NCI-H2196 (cell line): ENCODE measurements at regions not wholly inside any gene's neighbourhood (a gene's known extent, or its start where the extent isn't known, plus 50 kb on each side); places are given as distances from the start of the nearest gene placed in this dataset.
"Not testable (repeated sequence)": the region's sequence is repeated elsewhere in the genome, so short reads cannot be mapped to it uniquely, and the experiment has no call there.

Experiments
- DNase-seq: peaks from one replicate; lab custom pipeline; 2025; ENCODE audit not compliant: unreplicated experiment; lab: John Stamatoyannopoulos, UW

- not testable (repeated sequence) for DNase-seq
These were observed 1495.9 kb upstream of the DDX18 start for GRCh38 chr2:116318551-116318950.

GRCh38 chr2:116319001-116319400 lies 1495.5 kb upstream of the DDX18 start:
- DNase-seq = no peak

DNA sequence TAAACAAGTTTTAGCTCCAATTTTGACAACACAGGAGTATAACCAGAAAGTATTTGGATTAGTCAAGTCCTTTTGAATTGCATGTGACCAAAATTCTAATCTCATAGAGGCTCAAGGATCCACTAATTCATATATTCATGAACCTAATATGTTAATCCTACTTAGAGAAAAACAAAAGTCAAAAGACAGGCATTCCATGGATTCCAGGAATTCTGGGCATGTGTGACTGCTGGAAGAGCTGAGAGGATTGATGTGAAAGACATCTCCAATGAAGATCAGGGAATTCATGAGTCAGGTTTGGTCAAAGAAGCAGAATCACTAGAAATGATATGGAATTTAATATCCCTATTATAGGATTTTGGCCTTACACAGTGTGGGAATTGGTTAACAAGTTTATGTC lies 1494.6 kb upstream of the DDX18 start:
- no peak for DNase-seq

DNA sequence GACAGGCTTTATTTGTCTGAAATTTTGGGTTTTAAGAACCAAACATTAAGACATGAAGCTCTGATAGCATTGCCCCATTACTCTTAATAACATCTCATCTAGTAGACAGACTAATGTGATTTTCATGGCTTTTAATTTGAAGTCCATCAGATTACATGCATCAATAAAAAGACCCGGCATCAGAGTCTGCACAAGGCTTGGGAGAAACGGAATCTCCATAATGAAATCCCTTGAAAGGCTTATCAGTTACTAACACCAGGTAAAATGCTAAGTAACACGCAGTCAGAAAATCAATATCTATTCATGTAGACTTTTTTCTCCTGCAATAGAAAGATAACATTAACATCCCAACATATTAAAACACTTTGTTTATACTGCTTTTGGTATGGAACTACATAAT lies 1485.2 kb upstream of the DDX18 start:
- no peak for DNase-seq

GRCh38 chr2:116340690-116341089 lies 1473.8 kb upstream of the DDX18 start:
- no peak for DNase-seq

- DNase-seq = no peak
These were observed 1448.3 kb upstream of the DDX18 start for GRCh38 chr2:116366212-116366611.

- DNase-seq = no peak
These were observed 1435.7 kb upstream of the DDX18 start for GRCh38 chr2:116378786-116379185.

DNA sequence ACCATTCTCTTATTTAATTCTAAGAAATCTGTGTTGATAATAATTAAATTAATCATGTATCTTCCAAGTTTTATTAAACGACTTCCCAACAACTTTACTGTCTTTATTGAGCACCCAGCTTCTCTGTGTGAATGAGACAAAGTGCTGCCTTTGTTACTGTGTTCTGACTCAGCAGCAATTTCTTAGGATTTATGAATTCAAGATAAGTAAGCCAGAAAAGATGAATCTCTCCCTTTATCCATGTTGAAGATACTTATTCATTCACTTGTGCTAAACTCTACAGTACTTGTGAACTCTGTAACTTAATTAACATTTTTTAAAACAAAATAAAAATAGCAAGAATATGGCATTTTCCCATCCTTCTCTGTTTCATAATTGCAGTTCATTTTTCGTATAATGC lies 1403.3 kb upstream of the DDX18 start:
- DNase-seq = no peak

DNA sequence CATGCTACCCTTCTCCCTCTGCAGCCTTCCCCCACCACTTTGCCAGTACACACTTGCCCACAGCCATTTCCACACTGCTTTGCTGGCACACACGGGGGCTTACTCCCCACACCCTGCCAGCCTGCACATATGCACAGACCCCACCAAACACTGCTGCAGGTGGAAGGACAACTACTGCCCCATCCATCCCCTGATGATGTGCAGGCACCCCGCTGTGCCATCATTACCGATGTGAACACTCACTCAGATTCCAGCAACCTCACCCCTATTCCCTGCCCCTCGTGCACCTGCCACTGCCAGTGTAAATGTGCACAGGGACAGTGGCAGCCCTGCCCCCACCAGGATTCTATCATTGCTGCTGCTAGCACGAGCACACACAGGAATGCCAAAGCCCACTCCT lies 1400.8 kb upstream of the DDX18 start:
- DNase-seq = no peak

DNA sequence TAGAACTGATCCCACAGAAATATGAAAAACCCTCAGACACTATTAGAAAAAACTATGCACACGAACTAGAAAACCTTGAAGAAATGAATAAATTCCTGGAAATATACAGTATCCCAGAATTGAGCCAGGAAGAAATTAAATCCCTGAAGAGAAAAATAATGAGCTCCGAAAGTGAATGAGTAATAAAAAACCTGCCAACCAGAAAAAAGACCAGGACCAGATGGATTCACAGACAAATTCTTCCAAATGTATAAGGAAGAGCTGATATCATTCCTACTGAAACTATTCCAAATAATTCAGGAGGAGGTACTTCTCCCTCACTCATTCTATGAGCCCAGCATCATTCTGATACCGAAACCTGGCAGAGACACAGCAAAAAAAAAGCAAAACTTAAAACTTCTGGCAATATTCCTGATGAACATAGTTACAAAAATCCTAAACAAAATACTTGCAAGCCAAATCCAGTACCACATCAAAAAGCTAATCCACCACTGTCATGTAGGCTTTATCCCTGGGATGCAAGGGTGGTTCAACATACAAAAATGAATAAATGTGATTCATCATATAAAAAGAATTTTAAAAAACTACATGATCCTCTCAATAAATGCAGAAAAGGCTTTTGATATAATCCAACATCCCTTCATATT lies 1397.6 kb upstream of the DDX18 start:
- DNase-seq = no peak

DNA sequence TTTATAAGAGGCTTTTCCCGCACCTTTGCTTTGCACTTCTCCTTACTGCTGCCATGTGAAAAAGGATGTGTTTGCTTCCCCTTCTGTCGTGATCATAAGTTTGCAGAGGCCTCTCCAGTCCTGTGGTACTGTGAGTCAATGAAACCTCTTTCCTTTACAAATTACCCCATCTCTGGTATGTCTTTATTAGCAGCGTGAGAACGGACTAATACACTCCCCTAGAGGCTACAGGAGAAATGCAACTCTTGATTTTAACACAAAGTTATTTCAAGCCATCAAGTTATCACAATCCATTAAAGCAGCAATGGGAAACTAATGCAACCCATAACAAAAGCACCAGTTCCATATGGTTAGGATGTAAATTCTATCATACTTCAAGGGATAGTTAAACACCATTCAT lies 1378.8 kb upstream of the DDX18 start:
- DNase-seq = no peak

DNA sequence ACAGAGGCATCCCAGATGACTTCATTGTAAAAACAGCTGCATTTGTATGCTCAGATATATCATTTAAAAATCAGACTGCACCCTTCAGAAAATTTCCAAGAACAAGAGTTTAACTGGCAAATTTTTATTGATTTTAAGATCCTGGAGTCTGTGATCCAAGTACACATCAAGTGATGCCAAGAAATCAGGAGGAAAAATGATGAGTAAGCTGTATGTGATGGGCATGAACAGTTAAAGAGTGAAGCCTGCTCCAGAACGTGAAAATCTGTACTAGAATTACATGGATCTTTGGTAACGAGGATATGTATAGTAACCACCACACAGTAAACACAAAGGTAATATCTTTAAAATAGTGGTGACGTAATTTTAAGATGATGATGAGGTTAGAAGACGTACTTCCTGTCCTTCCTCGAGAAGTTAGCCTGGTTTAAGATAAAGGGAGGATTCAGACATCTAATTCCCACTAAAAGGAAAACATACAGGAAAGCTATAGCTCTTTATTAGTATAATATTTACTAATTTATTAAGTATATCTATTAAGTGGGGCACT lies 1374.3 kb upstream of the DDX18 start:
- DNase-seq = no peak

GRCh38 chr2:116442418-116442817 lies 1372.1 kb upstream of the DDX18 start:
- no peak for DNase-seq

DNA sequence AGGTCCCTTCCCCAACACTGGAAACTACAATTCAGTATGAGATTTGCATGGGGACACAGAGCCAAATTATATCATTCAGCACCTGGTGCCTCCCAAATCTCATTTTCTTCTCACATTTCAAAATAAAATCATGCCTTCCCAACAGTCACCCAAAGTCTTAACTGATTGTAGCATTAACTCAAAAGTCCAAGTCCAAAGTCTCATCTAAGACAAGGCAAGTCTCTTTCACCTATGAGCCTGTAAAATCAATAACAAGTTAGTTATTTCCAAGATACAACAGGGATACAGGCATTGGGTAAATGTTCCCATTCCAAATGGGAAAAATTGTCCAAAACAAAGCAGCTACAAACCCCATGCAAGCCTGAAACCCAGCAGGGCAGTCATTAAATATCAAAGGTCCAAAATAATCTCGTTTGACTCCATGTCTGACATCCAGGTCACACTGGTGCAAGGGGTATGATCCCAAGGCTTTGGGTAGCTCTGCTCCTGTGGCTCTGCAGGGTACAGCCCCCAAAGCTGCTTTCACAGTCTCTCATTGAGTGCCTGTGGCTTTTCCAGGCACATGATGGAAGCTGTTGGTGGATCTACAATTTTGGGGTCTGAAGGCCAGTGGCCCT lies 1370.1 kb upstream of the DDX18 start:
- DNase-seq = no peak

- no peak for DNase-seq
These were observed 1363.5 kb upstream of the DDX18 start for GRCh38 chr2:116450990-116451389.

DNA sequence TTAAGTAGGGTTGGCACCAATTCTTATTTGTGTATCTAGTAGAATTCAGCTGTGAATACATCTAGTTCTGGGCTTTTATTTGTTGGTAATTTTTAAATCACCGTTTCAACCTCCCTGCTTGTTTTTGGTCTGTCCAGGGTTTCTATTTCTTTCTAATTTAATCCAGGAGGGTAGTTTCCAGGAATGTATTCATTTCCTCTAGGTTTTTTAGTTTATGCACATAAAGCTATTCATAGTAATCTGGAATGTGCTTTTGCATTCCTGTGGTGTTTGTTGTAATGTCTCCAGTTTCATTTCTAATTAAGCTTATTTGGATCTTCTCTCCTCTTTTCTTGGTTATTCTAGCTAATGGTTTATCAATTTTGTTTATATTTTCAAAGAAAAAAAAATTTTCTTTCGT lies 1361.8 kb upstream of the DDX18 start:
- DNase-seq = no peak

DNA sequence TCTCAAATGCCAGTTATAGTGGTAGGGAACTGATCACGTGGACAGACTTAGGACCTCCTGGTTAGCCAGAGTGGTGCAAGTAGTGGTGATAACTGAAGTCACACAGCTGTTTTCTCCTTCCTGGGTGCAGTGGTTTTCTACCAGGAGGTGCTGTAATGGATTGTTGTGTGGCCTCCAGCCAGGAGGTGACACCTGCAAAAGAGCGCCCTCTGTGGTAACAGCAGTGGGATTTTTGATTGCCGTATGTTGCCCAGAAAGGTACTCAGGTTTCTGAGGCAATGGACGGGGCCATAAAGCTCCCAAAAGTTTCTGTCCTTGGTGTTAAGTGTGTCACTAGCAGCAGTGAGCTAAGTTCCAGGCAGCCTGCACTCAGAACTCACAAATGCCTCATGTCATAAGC lies 1358.1 kb upstream of the DDX18 start:
- no peak for DNase-seq

DNA sequence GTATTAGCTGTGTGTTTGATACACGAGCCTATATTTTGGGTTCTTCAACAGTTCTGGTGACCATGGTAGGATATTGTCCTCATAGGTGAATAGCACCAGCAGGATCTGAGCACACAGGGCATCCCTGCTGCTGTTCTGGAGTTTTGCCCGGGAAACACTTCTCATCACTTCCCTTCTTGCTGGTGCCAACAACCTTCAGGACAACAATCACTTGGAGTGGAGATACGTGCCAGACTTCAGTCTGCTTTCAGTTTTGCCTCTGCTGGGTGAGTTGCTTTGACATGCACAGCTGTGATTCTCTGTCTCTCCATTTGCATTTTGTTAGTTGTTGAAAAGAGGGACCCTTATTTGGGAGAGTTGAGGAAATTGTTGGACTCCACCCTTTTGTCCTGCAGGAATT lies 1347.2 kb upstream of the DDX18 start:
- peak; percentile 4 for DNase-seq

GRCh38 chr2:116477229-116477628 lies 1337.3 kb upstream of the DDX18 start:
- no peak for DNase-seq

DNA sequence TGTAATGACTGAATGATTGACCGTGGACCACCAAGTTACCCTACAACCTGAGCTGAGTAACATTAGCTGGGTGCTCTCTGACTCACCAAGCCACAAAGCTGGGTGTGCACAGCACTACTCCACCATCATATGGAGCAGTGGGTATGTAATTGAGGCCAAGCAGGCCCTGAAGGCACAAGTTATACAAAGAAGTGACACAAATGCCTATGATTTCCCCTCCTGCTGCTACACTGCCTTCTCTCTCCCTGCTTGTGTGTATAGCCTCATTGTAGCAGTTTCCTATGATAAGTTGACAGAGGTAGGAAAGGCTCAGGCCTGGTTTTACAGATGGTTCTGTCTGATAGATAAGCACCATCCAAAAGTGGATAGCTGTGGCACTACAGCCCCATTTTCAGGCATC lies 1327.2 kb upstream of the DDX18 start:
- DNase-seq = no peak

GRCh38 chr2:116489292-116489691 lies 1325.2 kb upstream of the DDX18 start:
- DNase-seq = no peak

- no peak for DNase-seq
These were observed 1324.5 kb upstream of the DDX18 start for GRCh38 chr2:116489944-116490343.
